ENCODE measurements at regions not wholly inside any gene's neighbourhood (a gene's known extent, or its start where the extent isn't known, plus 50 kb on each side); places are given as distances from the start of the nearest gene placed in this dataset.
"Not testable (repeated sequence)": the region's sequence is repeated elsewhere in the genome, so short reads cannot be mapped to it uniquely, and the experiment has no call there.

- Histone ChIP-seq H3K36me3 (replicated peaks) (no peaks in the 10 kb centered on the region), H3K27me3 (ENCODE audit: low read depth) (no peaks in the 10 kb centered on the region; the same call in 1 of the 2 replicates), H3K9me3 (no peaks in the 10 kb centered on the region; the same call in 1 of the 2 replicates), H3K4me1 (no peaks in the 10 kb centered on the region), H3K4me3 (no peak overlapping the region)
- DNase-seq (ENCODE audit: low spot score in 2 of 2): no peak
- in situ Hi-C loops (cut with MboI; ENCODE audit: low sequenced_read_pairs): no loop called here
Measured at GRCh38 chr2:215638687-215639086, 202.8 kb upstream of the FN1 start.

- no peak for DNase-seq (ENCODE audit: low spot score in 2 of 2)
- in situ Hi-C loops (cut with MboI; ENCODE audit: low sequenced_read_pairs): no loop called here
- H3K4me3 ChIP-seq: no peak overlapping the region
- no peaks in the 10 kb centered on the region for H3K36me3 ChIP-seq (replicated peaks)
- H3K27me3 ChIP-seq (ENCODE audit: low read depth): no peaks in the 10 kb centered on the region; the same call in 1 of the 2 replicates
- no peaks in the 10 kb centered on the region; the same call in 1 of the 2 replicates for H3K9me3 ChIP-seq
- H3K4me1 ChIP-seq: no peaks in the 10 kb centered on the region
Measured at GRCh38 chr2:215637651-215638050, 201.8 kb upstream of the FN1 start.

- no peak for DNase-seq (ENCODE audit: low spot score in 2 of 2)
- H3K4me3 ChIP-seq: no peak overlapping the region
- H3K36me3 ChIP-seq (replicated peaks): no peaks in the 10 kb centered on the region
- H3K4me1 ChIP-seq: no peaks in the 10 kb centered on the region
- H3K27me3 ChIP-seq (ENCODE audit: low read depth): no peaks in the 10 kb centered on the region; the same call in 1 of the 2 replicates
- in situ Hi-C loops (cut with MboI; ENCODE audit: low sequenced_read_pairs): no loop called here
- H3K9me3 ChIP-seq: no peaks in the 10 kb centered on the region; the same call in 1 of the 2 replicates
Measured at GRCh38 chr2:215636816-215637215, 200.9 kb upstream of the FN1 start.

GRCh38 chr2:215635788-215636139, 199.9 kb upstream of the FN1 start:
- no peaks in the 10 kb centered on the region; the same call in 1 of the 2 replicates for H3K27me3 ChIP-seq (ENCODE audit: low read depth)
- DNase-seq (ENCODE audit: low spot score in 2 of 2): no peak
- no peaks in the 10 kb centered on the region; the same call in 1 of the 2 replicates for H3K9me3 ChIP-seq
- H3K4me3 ChIP-seq: no peak overlapping the region
- in situ Hi-C loops (cut with MboI; ENCODE audit: low sequenced_read_pairs): no loop called here
- no peaks in the 10 kb centered on the region for H3K4me1 ChIP-seq
- no peaks in the 10 kb centered on the region for H3K36me3 ChIP-seq (replicated peaks)

- in situ Hi-C loops (cut with MboI; ENCODE audit: low sequenced_read_pairs): no loop called here
- H3K9me3 ChIP-seq: no peaks in the 10 kb centered on the region; the same call in 1 of the 2 replicates
Measured at GRCh38 chr2:215635071-215635787, 199.4 kb upstream of the FN1 start.

GRCh38 chr2:215633360-215633759, 197.5 kb upstream of the FN1 start:
- DNase-seq (ENCODE audit: low spot score in 2 of 2): no peak
- Histone ChIP-seq H3K4me3 (no peak overlapping the region), H3K27me3 (ENCODE audit: low read depth) (no peaks in the 10 kb centered on the region), H3K4me1 (no peaks in the 10 kb centered on the region), H3K9me3 (no peaks in the 10 kb centered on the region), H3K36me3 (replicated peaks) (no peaks in the 10 kb centered on the region)
- in situ Hi-C loops (cut with MboI; ENCODE audit: low sequenced_read_pairs): no loop called here

More at GRCh38 chr2:215635071-215635787, 199.4 kb upstream of the FN1 start:
- H3K4me1 ChIP-seq: no peaks in the 10 kb centered on the region
- H3K36me3 ChIP-seq (replicated peaks): no peaks in the 10 kb centered on the region
- no peak for DNase-seq (ENCODE audit: low spot score in 2 of 2)
- no peaks in the 10 kb centered on the region; the same call in 1 of the 2 replicates for H3K27me3 ChIP-seq (ENCODE audit: low read depth)
- H3K4me3 ChIP-seq: no peak overlapping the region

- Histone ChIP-seq H3K9me3 (no peaks in the 10 kb centered on the region), H3K4me3 (no peak overlapping the region), H3K36me3 (replicated peaks) (no peaks in the 10 kb centered on the region), H3K27me3 (ENCODE audit: low read depth) (no peaks in the 10 kb centered on the region), H3K4me1 (peaks cover 1% of the 10 kb centered on the region; the same call in 1 of the 2 replicates)
- in situ Hi-C loops (cut with MboI; ENCODE audit: low sequenced_read_pairs): no loop called here
- no peak for DNase-seq (ENCODE audit: low spot score in 2 of 2)
Measured at GRCh38 chr2:215631696-215632095, 195.8 kb upstream of the FN1 start.

- H3K4me3 ChIP-seq; H3K9me3 ChIP-seq; in situ Hi-C loops (cut with MboI; ENCODE audit: low sequenced_read_pairs); H3K27me3 ChIP-seq (ENCODE audit: low read depth); H3K4me1 ChIP-seq; H3K36me3 ChIP-seq (replicated peaks); DNase-seq (ENCODE audit: low spot score in 2 of 2): not testable (repeated sequence)
Measured at GRCh38 chr2:215630796-215631195, 194.9 kb upstream of the FN1 start.

- H3K4me3 ChIP-seq: no peak overlapping the region
- no peak for DNase-seq (ENCODE audit: low spot score in 2 of 2)
- no peaks in the 10 kb centered on the region for H3K36me3 ChIP-seq (replicated peaks)
- in situ Hi-C loops (cut with MboI; ENCODE audit: low sequenced_read_pairs): no loop called here
- peaks cover 5% of the 10 kb centered on the region; the same call in 1 of the 2 replicates for H3K4me1 ChIP-seq
- no peaks in the 10 kb centered on the region for H3K27me3 ChIP-seq (ENCODE audit: low read depth)
- no peaks in the 10 kb centered on the region for H3K9me3 ChIP-seq
Measured at GRCh38 chr2:215627771-215628170, 191.9 kb upstream of the FN1 start.

- Histone ChIP-seq H3K4me1 (peaks cover 5% of the 10 kb centered on the region; the same call in 1 of the 2 replicates), H3K9me3 (no peaks in the 10 kb centered on the region), H3K4me3 (no peak overlapping the region), H3K27me3 (ENCODE audit: low read depth) (no peaks in the 10 kb centered on the region), H3K36me3 (replicated peaks) (no peaks in the 10 kb centered on the region)
- in situ Hi-C loops (cut with MboI; ENCODE audit: low sequenced_read_pairs): no loop called here
- DNase-seq (ENCODE audit: low spot score in 2 of 2): no peak
Measured at GRCh38 chr2:215626812-215627281, 191.0 kb upstream of the FN1 start.

GRCh38 chr2:215626063-215626462, 190.2 kb upstream of the FN1 start:
- Histone ChIP-seq H3K4me1 (peaks cover 5% of the 10 kb centered on the region; the same call in 1 of the 2 replicates), H3K4me3 (no peak overlapping the region), H3K27me3 (ENCODE audit: low read depth) (no peaks in the 10 kb centered on the region), H3K36me3 (replicated peaks) (no peaks in the 10 kb centered on the region), H3K9me3 (no peaks in the 10 kb centered on the region)
- DNase-seq (ENCODE audit: low spot score in 2 of 2): peak in 1 of 2 experiments; percentile 61
- in situ Hi-C loops (cut with MboI; ENCODE audit: low sequenced_read_pairs): no loop called here

GRCh38 chr2:215625207-215625606, 189.3 kb upstream of the FN1 start:
- Histone ChIP-seq H3K4me1 (peaks cover 7% of the 10 kb centered on the region), H3K36me3 (replicated peaks) (no peaks in the 10 kb centered on the region), H3K4me3 (no peak overlapping the region), H3K27me3 (ENCODE audit: low read depth) (no peaks in the 10 kb centered on the region), H3K9me3 (no peaks in the 10 kb centered on the region)
- DNase-seq (ENCODE audit: low spot score in 2 of 2): no peak
- in situ Hi-C loops (cut with MboI; ENCODE audit: low sequenced_read_pairs): no loop called here

GRCh38 chr2:215624423-215624829, 188.6 kb upstream of the FN1 start:
- Histone ChIP-seq H3K36me3 (replicated peaks) (no peaks in the 10 kb centered on the region), H3K4me3 (no peak overlapping the region), H3K27me3 (ENCODE audit: low read depth) (no peaks in the 10 kb centered on the region), H3K4me1 (peaks cover 15% of the 10 kb centered on the region), H3K9me3 (no peaks in the 10 kb centered on the region)
- no peak for DNase-seq (ENCODE audit: low spot score in 2 of 2)
- in situ Hi-C loops (cut with MboI; ENCODE audit: low sequenced_read_pairs): no loop called here

GRCh38 chr2:215622837-215623236, 187.0 kb upstream of the FN1 start:
- peaks cover 25% of the 10 kb centered on the region for H3K4me1 ChIP-seq

More at GRCh38 chr2:215622837-215623236, 187.0 kb upstream of the FN1 start:
- no peaks in the 10 kb centered on the region for H3K27me3 ChIP-seq (ENCODE audit: low read depth)
- no peak for DNase-seq (ENCODE audit: low spot score in 2 of 2)
- H3K9me3 ChIP-seq: no peaks in the 10 kb centered on the region
- H3K36me3 ChIP-seq (replicated peaks): no peaks in the 10 kb centered on the region
- in situ Hi-C loops (cut with MboI; ENCODE audit: low sequenced_read_pairs): no loop called here
- H3K4me3 ChIP-seq: no peak overlapping the region

Data from HAP-1 (cell line).